Endodermal cell (in vitro differentiated cells): ENCODE measurements at regions not wholly inside any gene's neighbourhood (a gene's known extent, or its start where the extent isn't known, plus 50 kb on each side); places are given as distances from the start of the nearest gene placed in this dataset.
"Not testable (repeated sequence)": the region's sequence is repeated elsewhere in the genome, so short reads cannot be mapped to it uniquely, and the experiment has no call there.

Experiments
- DNase-seq: peaks from one replicate; pipeline ENCODE4 v3.0.0-alpha.2; 2017
- H3K27ac ChIP-seq: 2 replicates; pipeline ENCODE4 v1.5.1; 2013; ENCODE audit warnings: mild to moderate bottlenecking, low read depth, low read length, moderate library complexity
- H3K27me3 ChIP-seq: 2 replicates; pipeline ENCODE4 v1.6.1; 2013; ENCODE audit warnings: mild to moderate bottlenecking, low read length, moderate library complexity; ENCODE audit not compliant: insufficient read depth, control insufficient read depth, poor library complexity, severe bottlenecking
- H3K36me3 ChIP-seq: 2 replicates; pipeline ENCODE4 v1.7.0; 2013; ENCODE audit warnings: mild to moderate bottlenecking, low read length, moderate library complexity; ENCODE audit not compliant: control insufficient read depth, insufficient read depth
- H3K4me1 ChIP-seq: one replicate; pipeline ENCODE4 v1.7.0; 2013; ENCODE audit warnings: low read length; ENCODE audit not compliant: control insufficient read depth, insufficient read depth
- H3K4me3 ChIP-seq: 2 replicates; pipeline ENCODE4 v1.5.1; 2013; ENCODE audit warnings: mild to moderate bottlenecking, low read length, moderate library complexity
- H3K9ac ChIP-seq: 2 replicates; pipeline ENCODE4 v1.6.1; 2013; ENCODE audit warnings: mild to moderate bottlenecking, low read length, moderate library complexity; ENCODE audit not compliant: poor library complexity, severe bottlenecking; ENCODE audit errors: extremely low read depth
- H3K9me3 ChIP-seq: 2 replicates; pipeline ENCODE4 v1.6.1; 2013; ENCODE audit warnings: mild to moderate bottlenecking, low read length, moderate library complexity; ENCODE audit not compliant: control insufficient read depth
- H3K27ac Mint-ChIP-seq: 2 replicates; pipeline ENCODE4 v1.8.0; 2020; ENCODE audit warnings: mixed read lengths
- H3K27me3 Mint-ChIP-seq: 2 replicates; pipeline ENCODE4 v1.8.0; 2021; ENCODE audit warnings: mild to moderate bottlenecking, mixed read lengths; ENCODE audit not compliant: insufficient read depth
- H3K36me3 Mint-ChIP-seq: 2 replicates; pipeline ENCODE4 v1.8.0; 2020; ENCODE audit warnings: low read depth, mixed read lengths
- H3K4me1 Mint-ChIP-seq: 2 replicates; pipeline ENCODE4 v1.8.0; 2020; ENCODE audit warnings: mixed read lengths
- H3K4me3 Mint-ChIP-seq: 2 replicates; pipeline ENCODE4 v1.8.0; 2020; ENCODE audit warnings: mild to moderate bottlenecking, moderate library complexity, mixed read lengths
- H3K9me3 Mint-ChIP-seq: 2 replicates; pipeline ENCODE4 v1.8.0; 2020; ENCODE audit warnings: mild to moderate bottlenecking, mixed read lengths
- CTCF ChIP-seq: fragments of 200-600 bp; sonication (generic); conservative IDR thresholded peaks from 2 replicates; pipeline ENCODE4 v1.5.0; 2021; ENCODE audit warnings: antibody characterized with exemption, mild to moderate bottlenecking
- WGBS, 2 experiments: methylation state at CpG; one replicate each; pipeline versions ENCODE4 v1.1.5 to v1.1.7; 2013; ENCODE audit warnings: missing lambda C conversion rate in 2 of 2, mixed read lengths in 1 of 2; ENCODE audit not compliant: insufficient coverage in 1 of 2, insufficient read length in 1 of 2; 5-methylcytosine and 5-hydroxymethylcytosine counted together

GRCh38 chr7:3162289-3162688 is 118.6 kb upstream of the CARD11 start:
- Histone ChIP-seq H3K9me3 (peaks cover 11% of the 10 kb centered on the region), H3K36me3 (no peaks in the 10 kb centered on the region), H3K4me1 (peaks cover 8% of the 10 kb centered on the region), H3K27ac (no peak overlapping the region), H3K9ac (no peak overlapping the region), H3K4me3 (no peak overlapping the region), H3K27me3 (no peaks in the 10 kb centered on the region)
- Mint-ChIP-seq H3K27ac (no peak overlapping the region), H3K4me3 (no peak overlapping the region), H3K9me3 (peaks cover 14% of the 10 kb centered on the region), H3K36me3 (no peaks in the 10 kb centered on the region), H3K4me1 (peaks cover 29% of the 10 kb centered on the region), H3K27me3 (peaks cover 4% of the 10 kb centered on the region)
- 83 to 87% methylated on average over 1 of the region's 2 CpGs for WGBS, 2 experiments
- peak; percentile 60 for DNase-seq
- TF ChIP-seq CTCF: peak; percentile 47

GRCh38 chr7:3162798-3163197 is 119.1 kb upstream of the CARD11 start:
- peaks cover 14% of the 10 kb centered on the region for H3K9me3 Mint-ChIP-seq
- not testable (repeated sequence) for H3K27me3 ChIP-seq, H3K36me3 Mint-ChIP-seq, H3K27ac Mint-ChIP-seq, H3K9ac ChIP-seq, H3K27ac ChIP-seq, H3K4me1 ChIP-seq, H3K27me3 Mint-ChIP-seq, DNase-seq, H3K36me3 ChIP-seq, H3K4me3 Mint-ChIP-seq, H3K4me3 ChIP-seq
- peaks cover 30% of the 10 kb centered on the region for H3K4me1 Mint-ChIP-seq
- 71 to 95% methylated on average over 1 to 4 of the region's 4 CpGs for WGBS, 2 experiments
- H3K9me3 ChIP-seq: peaks cover 11% of the 10 kb centered on the region

GRCh38 chr7:3164380-3164792 is 120.7 kb upstream of the CARD11 start:
- peaks cover 33% of the 10 kb centered on the region for H3K4me1 Mint-ChIP-seq
- no peak for TF ChIP-seq CTCF
- no peaks in the 10 kb centered on the region for H3K36me3 Mint-ChIP-seq
- peak overlapping the region; percentile 87 for H3K27ac Mint-ChIP-seq
- WGBS, 2 experiments: 87 to 92% methylated on average over 5 to 10 of the region's 10 CpGs
- H3K4me3 ChIP-seq: no peak overlapping the region
- H3K9me3 ChIP-seq: peaks cover 11% of the 10 kb centered on the region
- peaks cover 8% of the 10 kb centered on the region for H3K4me1 ChIP-seq
- H3K9ac ChIP-seq: no peak overlapping the region
- peaks cover 14% of the 10 kb centered on the region for H3K9me3 Mint-ChIP-seq
- no peaks in the 10 kb centered on the region for H3K27me3 ChIP-seq
- no peaks in the 10 kb centered on the region for H3K36me3 ChIP-seq
- no peak overlapping the region for H3K4me3 Mint-ChIP-seq
- no peak overlapping the region for H3K27ac ChIP-seq
- peaks cover 6% of the 10 kb centered on the region for H3K27me3 Mint-ChIP-seq
- peak; percentile 82 for DNase-seq
